NAMALWA (cell line): ENCODE measurements at regions not wholly inside any gene's neighbourhood (a gene's known extent, or its start where the extent isn't known, plus 50 kb on each side); places are given as distances from the start of the nearest gene placed in this dataset.

Experiments used
- DNase-seq: peaks from one replicate; pipeline ENCODE4 v3.0.0-alpha.2; 2015; ENCODE audit warnings: low spot score

DNA sequence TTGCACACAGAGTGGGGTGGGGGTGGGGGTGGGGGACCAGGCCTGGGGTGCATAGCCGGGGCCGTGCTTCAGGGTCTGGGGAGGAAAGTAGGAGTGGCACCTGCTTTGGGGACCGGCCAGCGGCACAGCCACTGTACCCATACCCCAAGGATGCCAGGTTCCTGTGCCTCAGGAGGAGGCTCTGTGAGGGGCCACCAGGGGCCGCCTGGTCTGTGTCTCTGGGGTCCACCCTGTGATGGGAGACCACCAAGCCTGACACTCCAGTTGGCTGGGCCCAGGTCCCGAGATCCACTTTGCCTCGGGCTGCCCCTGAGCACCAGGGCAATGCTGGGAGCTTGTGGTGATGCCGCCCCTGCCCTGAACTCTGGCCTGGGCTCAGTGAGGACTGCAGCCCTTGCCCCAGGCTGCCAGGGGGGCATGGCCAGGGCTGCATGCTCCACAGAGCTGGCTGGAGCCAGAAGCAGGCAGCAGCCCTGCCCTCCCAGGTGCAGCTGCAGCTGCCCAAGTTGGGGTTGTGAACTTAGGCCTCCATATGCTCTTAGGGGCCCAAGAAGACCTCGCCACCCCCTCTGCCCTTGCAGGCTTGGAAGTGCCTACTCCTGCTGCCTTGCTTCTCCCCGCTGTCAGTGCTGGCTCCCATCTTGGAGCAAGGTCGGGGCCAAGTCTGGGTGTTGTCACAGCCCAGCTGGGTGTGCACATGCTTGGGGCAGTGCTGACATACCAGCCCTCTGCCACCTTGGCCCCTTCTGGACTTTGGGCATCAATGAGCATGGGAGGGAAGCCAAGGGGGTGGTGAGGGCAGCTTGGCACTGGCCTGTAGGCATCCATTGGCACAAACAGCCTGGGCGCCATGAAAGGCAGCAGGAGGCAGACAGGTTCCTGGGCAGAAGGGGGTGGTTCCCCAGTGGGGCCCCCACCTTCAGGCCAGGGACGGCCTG, 123.3 kb upstream of the THY1 start:
- DNase-seq = no peak

DNA sequence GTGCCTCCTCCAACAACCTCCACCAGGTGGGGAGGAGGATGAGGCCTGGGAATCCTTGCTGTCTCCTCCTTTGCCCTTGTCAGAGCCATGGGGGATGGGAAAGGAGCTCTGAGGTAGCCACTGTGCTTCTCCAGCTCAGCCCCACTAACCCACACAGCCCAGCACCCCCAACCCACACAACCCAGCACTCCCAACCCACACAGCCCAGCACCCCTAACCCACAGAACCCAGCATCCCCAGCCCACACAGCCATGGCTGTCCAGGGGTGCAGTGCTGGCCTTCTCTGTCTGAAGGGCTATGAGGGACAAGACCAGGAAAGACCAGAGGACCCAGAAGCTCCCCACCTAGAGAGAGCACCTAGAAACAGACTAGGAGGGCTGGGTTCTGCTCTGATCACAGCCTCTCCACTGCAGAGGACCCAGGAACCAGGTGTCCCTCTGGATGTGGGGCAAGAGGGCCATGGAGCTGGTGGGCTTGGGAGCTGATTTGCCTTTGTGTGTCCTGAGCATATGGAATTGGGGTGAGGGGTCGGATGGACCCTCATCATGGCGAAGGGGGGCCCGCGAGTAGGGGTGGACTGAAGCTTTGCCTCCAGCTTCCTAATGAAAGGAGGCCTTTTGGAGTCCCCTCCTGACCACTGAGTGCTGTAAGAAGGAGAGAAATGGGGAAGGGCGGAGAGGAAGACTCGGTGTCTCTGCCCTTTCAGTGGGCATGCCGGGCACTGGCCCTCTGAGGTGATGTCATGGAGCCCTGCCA, 117.6 kb upstream of the THY1 start:
- no peak for DNase-seq

- DNase-seq = no peak
These were observed 116.6 kb upstream of the THY1 start for GRCh38 chr11:119539583-119539982.

DNA sequence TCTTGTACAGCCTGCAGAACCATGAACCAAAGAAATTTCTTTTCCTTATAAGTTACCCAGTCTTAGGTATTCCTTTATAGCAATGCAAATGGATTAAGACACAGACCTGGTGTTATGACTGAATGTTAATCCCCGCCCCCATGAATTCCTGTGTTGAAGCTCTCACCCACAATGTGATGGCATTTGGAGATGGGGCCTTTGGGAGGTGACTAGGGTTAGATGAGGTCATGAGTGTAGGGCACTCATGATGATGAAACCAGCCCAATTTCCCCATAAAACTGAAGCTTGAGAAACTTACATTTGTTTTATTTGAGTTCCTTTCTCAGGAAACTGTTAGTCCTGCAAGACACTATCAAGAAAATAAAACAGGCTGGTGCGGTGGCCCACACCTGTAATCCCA, 115.8 kb upstream of the THY1 start:
- no peak for DNase-seq

- no peak for DNase-seq
These were observed 114.6 kb upstream of the THY1 start for GRCh38 chr11:119537306-119538253.

GRCh38 chr11:119536801-119537200, 113.8 kb upstream of the THY1 start:
- no peak for DNase-seq

- DNase-seq = peak; percentile 68
These were observed 111.2 kb upstream of the THY1 start for GRCh38 chr11:119533921-119534736.

GRCh38 chr11:119533462-119533861, 110.5 kb upstream of the THY1 start:
- DNase-seq = no peak

GRCh38 chr11:119532551-119532950, 109.6 kb upstream of the THY1 start:
- DNase-seq = no peak

- DNase-seq = no peak
These were observed 108.7 kb upstream of the THY1 start for GRCh38 chr11:119531623-119532022.

GRCh38 chr11:119531056-119531455, 108.1 kb upstream of the THY1 start:
- DNase-seq = no peak

DNA sequence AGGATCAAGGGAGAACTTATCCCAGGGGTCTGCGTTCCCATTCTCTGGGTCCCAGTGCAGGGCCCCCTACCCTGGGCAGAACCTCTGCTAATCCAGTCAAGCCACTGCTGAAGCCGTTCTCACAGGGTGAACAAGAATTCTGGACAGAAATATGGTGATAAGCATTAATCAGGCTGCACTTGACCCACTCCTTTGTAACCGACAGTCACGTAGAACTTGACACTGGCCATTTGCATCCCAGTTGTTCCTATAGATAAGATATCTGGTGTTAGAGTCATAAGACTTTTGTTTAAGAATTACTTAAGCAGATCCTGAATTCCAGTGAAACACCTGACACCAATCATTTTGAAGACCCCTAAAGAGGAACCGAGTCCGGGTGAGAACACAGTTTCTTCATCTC, 107.5 kb upstream of the THY1 start:
- DNase-seq = no peak

- DNase-seq = no peak
These were observed 107.0 kb upstream of the THY1 start for GRCh38 chr11:119529936-119530335.

DNA sequence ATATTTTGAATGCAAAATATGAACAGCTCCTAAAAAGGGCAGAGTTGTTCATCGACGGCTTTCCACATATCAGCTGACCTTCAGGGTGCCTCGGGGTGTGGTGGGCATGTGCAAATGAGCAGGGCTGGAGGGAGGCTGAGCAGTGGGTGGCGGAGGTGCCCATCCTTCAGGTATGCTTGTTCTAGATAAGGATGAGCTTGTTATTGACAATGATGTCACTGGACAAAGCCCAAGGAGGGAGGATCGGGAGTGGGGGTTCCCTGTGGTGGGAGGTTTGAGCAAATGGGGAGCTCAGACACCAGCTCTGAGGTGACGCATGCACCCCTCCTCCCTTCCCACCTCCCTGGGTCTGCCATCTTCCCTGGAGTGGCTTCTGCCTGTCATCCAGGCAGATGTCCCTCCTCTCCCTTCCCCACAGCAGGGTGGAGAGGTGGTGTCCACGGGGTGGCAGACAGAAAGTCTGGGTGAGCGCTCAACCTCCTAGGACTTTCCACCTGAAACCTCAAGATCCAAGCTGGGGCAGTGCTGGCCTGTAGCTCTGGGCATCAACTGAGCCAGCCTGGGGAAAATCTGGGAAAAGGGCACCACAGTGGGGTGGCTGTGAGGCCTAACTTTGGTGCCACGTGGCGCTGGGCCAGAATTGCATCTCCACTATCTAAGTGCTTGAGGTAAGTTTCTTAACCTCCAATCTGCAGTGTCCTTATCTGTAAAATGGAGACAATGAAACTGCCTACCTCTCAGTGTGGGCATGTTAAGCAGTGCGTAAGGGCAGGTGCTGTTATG, 106.3 kb upstream of the THY1 start:
- DNase-seq = no peak

DNA sequence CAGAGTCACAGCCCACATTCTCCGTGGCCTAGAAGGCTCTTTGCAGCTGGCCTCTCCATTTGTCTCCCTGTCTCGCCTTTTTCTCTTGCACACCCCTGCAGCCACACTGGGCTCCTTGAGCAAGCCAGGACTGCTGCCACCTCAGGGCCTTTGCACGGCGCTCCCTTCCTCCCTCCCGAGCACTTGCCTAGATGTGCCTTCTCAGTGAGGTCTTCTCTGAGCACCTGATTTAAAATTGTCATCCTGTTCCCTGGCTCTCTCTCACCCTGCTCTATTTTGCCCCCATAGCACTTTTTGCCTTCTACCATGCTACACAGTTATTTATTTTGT, 102.9 kb upstream of the THY1 start:
- no peak for DNase-seq

GRCh38 chr11:119525180-119525866, 102.4 kb upstream of the THY1 start:
- no peak for DNase-seq

DNA sequence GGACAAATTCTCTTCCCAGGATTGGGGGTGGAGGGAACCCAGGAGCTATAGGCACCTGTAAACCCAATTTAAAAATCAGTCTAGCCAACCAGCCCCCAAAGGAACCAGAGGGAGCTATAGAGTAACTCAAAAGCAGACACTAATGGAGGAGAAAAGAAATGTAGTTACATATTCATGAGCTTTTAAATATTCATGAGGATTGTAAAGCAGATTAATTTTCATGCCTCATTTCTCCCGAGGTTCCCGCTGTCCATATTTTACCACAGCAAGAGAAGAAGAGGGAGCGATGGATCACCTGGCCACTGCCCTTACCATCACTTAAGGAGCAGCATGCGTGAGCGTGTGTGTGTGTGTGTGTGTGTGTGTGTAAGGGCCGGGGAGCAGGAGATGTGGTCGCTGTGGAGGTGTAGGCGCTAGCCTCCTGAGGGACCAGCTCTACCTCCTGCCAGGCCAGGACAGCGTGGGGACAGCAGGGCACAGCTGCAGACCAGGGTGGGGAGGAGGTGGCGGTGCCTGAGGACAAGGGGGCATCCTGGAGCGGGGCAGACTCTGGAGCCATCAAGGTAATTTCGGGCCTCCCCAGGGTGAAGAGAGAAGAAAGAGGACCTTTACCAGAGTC, 100.7 kb upstream of the THY1 start:
- DNase-seq = no peak

DNA sequence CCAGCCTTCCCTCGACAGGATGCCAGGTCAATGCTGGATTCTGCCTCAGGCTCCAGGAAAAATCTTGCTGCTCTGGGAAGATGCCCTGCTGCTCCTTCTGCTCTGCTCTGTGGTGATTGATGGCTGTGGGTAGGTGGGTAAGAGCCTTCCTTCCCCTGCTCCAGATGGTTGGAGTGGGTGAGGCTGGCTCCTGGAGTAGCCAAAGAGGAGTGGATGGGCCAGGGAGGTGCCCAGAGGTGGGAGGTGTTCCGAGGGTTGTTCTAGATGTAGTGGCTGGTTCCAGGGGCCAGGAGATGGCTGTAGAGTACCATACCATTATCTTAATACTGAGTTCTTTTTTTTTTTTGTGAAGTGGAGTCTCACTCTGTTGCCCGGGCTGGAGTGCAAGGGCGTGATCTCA, 99.6 kb upstream of the THY1 start:
- no peak for DNase-seq

GRCh38 chr11:119521551-119521950, 98.6 kb upstream of the THY1 start:
- DNase-seq = no peak

GRCh38 chr11:119520966-119521365, 98.0 kb upstream of the THY1 start:
- DNase-seq = no peak
